ENCODE measurements at regions not wholly inside any gene's neighbourhood (a gene's known extent, or its start where the extent isn't known, plus 50 kb on each side); places are given as distances from the start of the nearest gene placed in this dataset.

GRCh38 chr2:128661311-128661710 lies 342.6 kb upstream of the HS6ST1 start:
- 93 to 94% methylated on average over 4 to 5 of the region's 5 CpGs for WGBS, 2 donors
- no peak overlapping the region for H3K4me3 ChIP-seq
- intact Hi-C loops (cut with DNase I; ENCODE audit: low total_unique reads): no loop called here
- H3K36me3 ChIP-seq (ENCODE audit: low read depth, missing control alignments): no peaks in the 10 kb centered on the region
- no peak for DNase-seq
- TF ChIP-seq, protein P1, sequence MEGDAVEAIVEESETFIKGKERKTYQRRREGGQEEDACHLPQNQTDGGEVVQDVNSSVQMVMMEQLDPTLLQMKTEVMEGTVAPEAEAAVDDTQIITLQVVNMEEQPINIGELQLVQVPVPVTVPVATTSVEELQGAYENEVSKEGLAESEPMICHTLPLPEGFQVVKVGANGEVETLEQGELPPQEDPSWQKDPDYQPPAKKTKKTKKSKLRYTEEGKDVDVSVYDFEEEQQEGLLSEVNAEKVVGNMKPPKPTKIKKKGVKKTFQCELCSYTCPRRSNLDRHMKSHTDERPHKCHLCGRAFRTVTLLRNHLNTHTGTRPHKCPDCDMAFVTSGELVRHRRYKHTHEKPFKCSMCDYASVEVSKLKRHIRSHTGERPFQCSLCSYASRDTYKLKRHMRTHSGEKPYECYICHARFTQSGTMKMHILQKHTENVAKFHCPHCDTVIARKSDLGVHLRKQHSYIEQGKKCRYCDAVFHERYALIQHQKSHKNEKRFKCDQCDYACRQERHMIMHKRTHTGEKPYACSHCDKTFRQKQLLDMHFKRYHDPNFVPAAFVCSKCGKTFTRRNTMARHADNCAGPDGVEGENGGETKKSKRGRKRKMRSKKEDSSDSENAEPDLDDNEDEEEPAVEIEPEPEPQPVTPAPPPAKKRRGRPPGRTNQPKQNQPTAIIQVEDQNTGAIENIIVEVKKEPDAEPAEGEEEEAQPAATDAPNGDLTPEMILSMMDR (IDR thresholded peaks at IDR 0.05): no peak
- no peak for TF ChIP-seq POLR2A (IDR thresholded peaks at IDR 0.05)
- H3K27ac ChIP-seq: no peak overlapping the region
- no peaks in the 10 kb centered on the region for H3K4me1 ChIP-seq
- H3K9me3 ChIP-seq: no peaks in the 10 kb centered on the region
- H3K27me3 ChIP-seq: no peaks in the 10 kb centered on the region

GRCh38 chr2:128662051-128662471 lies 343.4 kb upstream of the HS6ST1 start:
- no peak overlapping the region for H3K4me3 ChIP-seq
- no peak for DNase-seq
- intact Hi-C loops (cut with DNase I; ENCODE audit: low total_unique reads): no loop called here
- no peaks in the 10 kb centered on the region for H3K9me3 ChIP-seq
- TF ChIP-seq, protein P1 (IDR thresholded peaks at IDR 0.05): no peak
- no peak for TF ChIP-seq POLR2A (IDR thresholded peaks at IDR 0.05)
- H3K4me1 ChIP-seq: no peaks in the 10 kb centered on the region
- H3K27ac ChIP-seq: no peak overlapping the region
- no peaks in the 10 kb centered on the region for H3K27me3 ChIP-seq
- no peaks in the 10 kb centered on the region for H3K36me3 ChIP-seq (ENCODE audit: low read depth, missing control alignments)
- WGBS, 2 donors: 67 to 75% methylated on average over 8 of the region's 8 CpGs

DNA sequence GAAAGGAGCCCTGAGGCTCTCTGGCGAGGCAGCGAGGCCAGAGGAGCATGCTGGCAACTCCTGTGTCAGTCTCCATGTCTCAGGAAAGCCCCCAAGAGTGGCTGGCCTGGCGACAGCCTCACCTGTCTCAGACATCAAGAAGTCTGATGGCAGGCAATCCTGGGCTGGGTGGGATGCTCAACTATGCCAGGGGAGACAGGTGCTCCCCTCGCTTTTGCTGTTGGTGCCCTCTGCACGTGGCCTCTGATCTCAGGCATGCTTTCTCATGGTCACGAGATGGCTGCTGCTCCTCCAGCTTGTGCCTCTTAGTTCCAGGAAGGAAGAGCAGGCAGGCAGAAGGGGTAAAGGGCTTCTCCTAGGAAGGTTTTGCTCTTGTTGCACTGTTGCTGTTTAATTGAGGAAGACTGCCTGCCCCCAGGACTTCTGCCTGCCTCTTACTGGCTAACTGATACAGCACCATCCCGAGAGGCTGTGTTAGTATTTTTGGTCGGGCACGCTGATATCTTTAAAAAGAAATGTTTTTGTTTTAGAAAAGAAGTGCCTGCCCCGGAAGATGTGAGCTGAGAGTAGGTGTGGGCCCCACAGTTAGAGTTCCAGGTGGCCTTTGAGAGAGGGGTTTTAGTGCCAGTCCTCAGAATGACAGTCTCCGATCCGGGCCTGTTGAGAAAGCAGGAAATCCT lies 344.8 kb upstream of the HS6ST1 start:
- H3K9me3 ChIP-seq: no peaks in the 10 kb centered on the region
- H3K36me3 ChIP-seq (ENCODE audit: low read depth, missing control alignments): no peaks in the 10 kb centered on the region
- intact Hi-C loops (cut with DNase I; ENCODE audit: low total_unique reads): no loop called here
- 93 to 97% methylated on average over 9 to 12 of the region's 12 CpGs for WGBS, 2 donors
- no peaks in the 10 kb centered on the region for H3K27me3 ChIP-seq
- H3K4me3 ChIP-seq: no peak overlapping the region
- no peak overlapping the region for H3K27ac ChIP-seq
- no peak for DNase-seq
- no peaks in the 10 kb centered on the region for H3K4me1 ChIP-seq
- no peak for TF ChIP-seq POLR2A (IDR thresholded peaks at IDR 0.05)
- TF ChIP-seq, protein P1 (IDR thresholded peaks at IDR 0.05): no peak

- Histone ChIP-seq H3K4me3 (no peak overlapping the region), H3K9me3 (no peaks in the 10 kb centered on the region), H3K27ac (no peak overlapping the region), H3K36me3 (ENCODE audit: low read depth, missing control alignments) (no peaks in the 10 kb centered on the region), H3K27me3 (no peaks in the 10 kb centered on the region), H3K4me1 (no peaks in the 10 kb centered on the region)
- WGBS, 2 donors: 76 to 80% methylated on average over 3 to 4 of the region's 4 CpGs
- TF ChIP-seq, protein P1 (IDR thresholded peaks at IDR 0.05): no peak
- TF ChIP-seq POLR2A (IDR thresholded peaks at IDR 0.05): no peak
- DNase-seq: no peak
- intact Hi-C loops (cut with DNase I; ENCODE audit: low total_unique reads): no loop called here
These were observed 345.9 kb upstream of the HS6ST1 start for GRCh38 chr2:128664499-128664971.

GRCh38 chr2:128665113-128665512 lies 346.4 kb upstream of the HS6ST1 start:
- DNase-seq: no peak
- Histone ChIP-seq H3K27ac (no peak overlapping the region), H3K9me3 (no peaks in the 10 kb centered on the region), H3K36me3 (ENCODE audit: low read depth, missing control alignments) (no peaks in the 10 kb centered on the region), H3K27me3 (no peaks in the 10 kb centered on the region), H3K4me1 (no peaks in the 10 kb centered on the region), H3K4me3 (no peak overlapping the region)
- TF ChIP-seq POLR2A (IDR thresholded peaks at IDR 0.05): no peak
- TF ChIP-seq, protein P1 (IDR thresholded peaks at IDR 0.05): no peak
- intact Hi-C loops (cut with DNase I; ENCODE audit: low total_unique reads): no loop called here
- WGBS, 2 donors: 97 to 100% methylated on average over 4 of the region's 4 CpGs

Data from testis (tissue), 2 donors.